ENCODE measurements at regions not wholly inside any gene's neighbourhood (a gene's known extent, or its start where the extent isn't known, plus 50 kb on each side); places are given as distances from the start of the nearest gene placed in this dataset.

GRCh38 chrX:121106484-121107235, 59.2 kb downstream of the GLUD2 start:
- TF ChIP-seq POLR2AphosphoS5 (IDR thresholded peaks at IDR 0.05; ENCODE audit: low read depth, low read length) = no peak
- no peak for TF ChIP-seq SIN3A (IDR thresholded peaks at IDR 0.05; ENCODE audit: borderline replicate concordance, insufficient read depth, low read depth, low read length)

Measured in Panc1 (cell line).